OCI-LY7 (cell line): ENCODE measurements at regions not wholly inside any gene's neighbourhood (a gene's known extent, or its start where the extent isn't known, plus 50 kb on each side); places are given as distances from the start of the nearest gene placed in this dataset.

ENCODE experiments used
- BruUV-seq: library from RNA; stranded (reverse); fragments of 400-500 nt; replicated peaks from 2 replicates; lab custom pipeline; 2021; lab: Mats Ljungman, UMichigan
- CTCF ChIA-PET: fragments of 300-600 bp; sonication (Branson Sonifier 250); formaldehyde crosslinking; loops from one replicate; lab custom pipeline; 2022; ENCODE audit warnings: antibody characterized with exemption; ENCODE audit not compliant: unreplicated experiment; lab: Charles Lee
- POLR2A ChIA-PET: fragments of 300-600 bp; sonication (Branson Sonifier 250); formaldehyde crosslinking; loops from one replicate; lab custom pipeline; 2022; ENCODE audit warnings: antibody characterized with exemption; lab: Charles Lee
- DNase-seq: peaks from one replicate; pipeline ENCODE4 v3.0.0-alpha.2; 2015; ENCODE audit warnings: low spot score
- H2AFZ ChIP-seq: fragments of 200-600 bp; sonication (generic), shearing (Covaris generic); 2 replicates; pipeline ENCODE4 v1.6.1; 2014; ENCODE audit warnings: mild to moderate bottlenecking, antibody characterized with exemption, low read length, moderate library complexity
- H3K27ac ChIP-seq: fragments of 200-600 bp; sonication (generic); 2 replicates; pipeline ENCODE4 v1.5.1; 2014; ENCODE audit warnings: mixed run types, low read depth, mild to moderate bottlenecking, moderate library complexity, low read length, inconsistent platforms; ENCODE audit not compliant: poor library complexity, severe bottlenecking
- H3K36me3 ChIP-seq: fragments of 200-600 bp; sonication (generic); 2 replicates; pipeline ENCODE4 v1.6.1; 2014; ENCODE audit warnings: mild to moderate bottlenecking, antibody characterized with exemption, low read length, moderate library complexity, mixed read lengths; ENCODE audit not compliant: insufficient read depth
- H3K4me1 ChIP-seq: fragments of 200-600 bp; sonication (generic); 2 replicates; pipeline ENCODE4 v1.5.1; 2014; ENCODE audit warnings: mild to moderate bottlenecking, low read length; ENCODE audit not compliant: insufficient read depth, poor library complexity, severe bottlenecking
- H3K4me2 ChIP-seq: fragments of 200-600 bp; sonication (generic); 2 replicates; pipeline ENCODE4 v1.6.1; 2014; ENCODE audit warnings: mild to moderate bottlenecking, low read length
- H3K4me3 ChIP-seq: fragments of 200-600 bp; sonication (generic); 2 replicates; pipeline ENCODE4 v1.5.1; 2014; ENCODE audit warnings: mild to moderate bottlenecking, low read depth, low read length; ENCODE audit not compliant: poor library complexity, severe bottlenecking
- H3K79me2 ChIP-seq: fragments of 200-600 bp; sonication (generic); 2 replicates; pipeline ENCODE4 v1.6.1; 2016; ENCODE audit warnings: low read depth, mild to moderate bottlenecking, low read length, moderate library complexity, mixed read lengths; ENCODE audit not compliant: insufficient read depth
- H3K9me2 ChIP-seq: fragments of 200-600 bp; sonication (generic); 2 replicates; pipeline ENCODE4 v1.6.1; 2016; ENCODE audit warnings: mild to moderate bottlenecking, low read length, mixed read lengths; ENCODE audit not compliant: insufficient read depth
- H3K9me3 ChIP-seq: fragments of 200-600 bp; sonication (generic); 2 replicates; pipeline ENCODE4 v1.6.1; 2014; ENCODE audit warnings: mild to moderate bottlenecking, mixed run types, low read length, mixed read lengths
- H4K20me1 ChIP-seq: fragments of 200-600 bp; sonication (generic); 2 replicates; pipeline ENCODE4 v1.6.1; 2014; ENCODE audit warnings: mild to moderate bottlenecking, antibody characterized with exemption, low read length, moderate library complexity, mixed read lengths; ENCODE audit not compliant: insufficient read depth
- CTCF ChIP-seq: fragments of 200-600 bp; sonication (generic); conservative IDR thresholded peaks from 2 replicates; pipeline ENCODE4 v1.5.1; 2014; ENCODE audit warnings: mild to moderate bottlenecking, antibody characterized with exemption, low read length, moderate library complexity, mixed read lengths
- EZH2phosphoT487 ChIP-seq: fragments of 200-600 bp; sonication (generic); IDR thresholded peaks from 2 replicates; pipeline ENCODE4 v1.6.1; 2018; ENCODE audit warnings: low read depth, borderline replicate concordance, mild to moderate bottlenecking, mixed run types, antibody characterized with exemption, low read length, moderate library complexity, mixed read lengths
- intact Hi-C: fragments of 100-400 bp; cut with micrococcal nuclease; formaldehyde crosslinking; loops from one replicate; pipeline ENCODE4 v1.10.0; 2022; ENCODE audit not compliant: unreplicated experiment

- Histone ChIP-seq H3K36me3 (no peaks in the 10 kb centered on the region), H3K4me2 (no peak overlapping the region), H3K79me2 (no peaks in the 10 kb centered on the region), H4K20me1 (no peaks in the 10 kb centered on the region), H2AFZ (no peak overlapping the region), H3K9me3 (no peaks in the 10 kb centered on the region), H3K4me3 (no peak overlapping the region), H3K9me2 (no peaks in the 10 kb centered on the region), H3K4me1 (peaks cover 11% of the 10 kb centered on the region), H3K27ac (no peak overlapping the region)
- ChIA-PET POLR2A (interaction anchor here (0.6 kb wide), 1 partner anchor 184 kb away, joined by 3 read pairs; no protein-coding TSS in a partner anchor), CTCF (no interaction called here)
- intact Hi-C loops: no loop called here
- DNase-seq: no peak
- BruUV-seq: no TSS peak
- no peak for TF ChIP-seq EZH2phosphoT487
- no peak for TF ChIP-seq CTCF
Observed at GRCh38 chr14:31942166-31942841, 134.8 kb upstream of the ARHGAP5 start.

GRCh38 chr14:31943217-31943799 lies 133.8 kb upstream of the ARHGAP5 start:
- ChIA-PET POLR2A (interaction anchor here (0.6 to 1.1 kb wide), 2 partner anchors 17 to 183 kb away, joined by 3 read pairs; no protein-coding TSS in a partner anchor), CTCF (no interaction called here)
- H3K4me2 ChIP-seq: no peak overlapping the region
- H3K9me2 ChIP-seq: no peaks in the 10 kb centered on the region
- no peaks in the 10 kb centered on the region for H4K20me1 ChIP-seq
- H3K4me3 ChIP-seq: no peak overlapping the region
- TF ChIP-seq EZH2phosphoT487: no peak
- TF ChIP-seq CTCF: no peak
- intact Hi-C loops: no loop called here
- H3K27ac ChIP-seq: no peak overlapping the region
- no peaks in the 10 kb centered on the region for H3K9me3 ChIP-seq
- no TSS peak for BruUV-seq
- DNase-seq: no peak
- peaks cover 11% of the 10 kb centered on the region for H3K4me1 ChIP-seq
- no peak overlapping the region for H2AFZ ChIP-seq
- no peaks in the 10 kb centered on the region for H3K36me3 ChIP-seq
- no peaks in the 10 kb centered on the region for H3K79me2 ChIP-seq

GRCh38 chr14:31943861-31944255 lies 133.2 kb upstream of the ARHGAP5 start:
- no peak for TF ChIP-seq CTCF
- TF ChIP-seq EZH2phosphoT487: no peak
- H3K4me1 ChIP-seq: peaks cover 11% of the 10 kb centered on the region
- no peaks in the 10 kb centered on the region for H3K9me3 ChIP-seq
- H3K36me3 ChIP-seq: no peaks in the 10 kb centered on the region
- no TSS peak for BruUV-seq
- no peak overlapping the region for H3K27ac ChIP-seq
- no peak overlapping the region for H3K4me3 ChIP-seq
- no peaks in the 10 kb centered on the region for H3K9me2 ChIP-seq
- ChIA-PET POLR2A (interaction anchor here (1.1 kb wide), 1 partner anchor 17 kb away, joined by 3 read pairs; no protein-coding TSS in a partner anchor), CTCF (no interaction called here)
- no peaks in the 10 kb centered on the region for H4K20me1 ChIP-seq
- H3K4me2 ChIP-seq: no peak overlapping the region
- H3K79me2 ChIP-seq: no peaks in the 10 kb centered on the region
- intact Hi-C loops: no loop called here
- H2AFZ ChIP-seq: no peak overlapping the region
- DNase-seq: no peak
